GM23248 (cell line): ENCODE measurements at regions not wholly inside any gene's neighbourhood (a gene's known extent, or its start where the extent isn't known, plus 50 kb on each side); places are given as distances from the start of the nearest gene placed in this dataset.

Experiments used
- DNase-seq: peaks from one replicate; pipeline ENCODE4 v3.0.0-alpha.2; 2015
- H2AFZ ChIP-seq: fragments of 200-600 bp; sonication (generic); 2 replicates; pipeline ENCODE4 v1.6.1; 2016; ENCODE audit warnings: antibody characterized with exemption
- H3F3A ChIP-seq: fragments of 200-600 bp; sonication (generic); 2 replicates; pipeline ENCODE4 v1.6.1; 2016; ENCODE audit warnings: mild to moderate bottlenecking, antibody characterized with exemption, mixed run types; ENCODE audit not compliant: insufficient read depth
- H3K27ac ChIP-seq: fragments of 200-600 bp; sonication (generic); 2 replicates; pipeline ENCODE4 v1.5.1; 2016; ENCODE audit warnings: mild to moderate bottlenecking
- H3K27me3 ChIP-seq: fragments of 200-600 bp; sonication (generic); replicated peaks from 2 replicates; pipeline ENCODE4 v1.6.1; 2016; ENCODE audit warnings: mild to moderate bottlenecking; ENCODE audit not compliant: insufficient read depth
- H3K36me3 ChIP-seq: fragments of 200-600 bp; sonication (generic); 2 replicates; pipeline ENCODE4 v1.6.1; 2016; ENCODE audit warnings: low read depth, mild to moderate bottlenecking
- H3K4me1 ChIP-seq: fragments of 200-600 bp; sonication (generic); 2 replicates; pipeline ENCODE4 v1.6.1; 2016; ENCODE audit warnings: mild to moderate bottlenecking; ENCODE audit not compliant: insufficient read depth
- H3K4me2 ChIP-seq: fragments of 200-600 bp; sonication (generic); one replicate; pipeline ENCODE4 v1.6.1; 2016; ENCODE audit warnings: mild to moderate bottlenecking; ENCODE audit not compliant: unreplicated experiment
- H3K4me3 ChIP-seq: fragments of 200-600 bp; sonication (generic); 2 replicates; pipeline ENCODE4 v1.5.1; 2016; ENCODE audit warnings: mild to moderate bottlenecking
- H3K79me2 ChIP-seq: fragments of 200-600 bp; sonication (generic); 2 replicates; pipeline ENCODE4 v1.6.1; 2016; ENCODE audit warnings: mild to moderate bottlenecking; ENCODE audit not compliant: insufficient read depth
- H3K9ac ChIP-seq: fragments of 200-600 bp; sonication (generic); 2 replicates; pipeline ENCODE4 v1.6.1; 2016; ENCODE audit warnings: mild to moderate bottlenecking
- H3K9me2 ChIP-seq: fragments of 200-600 bp; sonication (generic); 2 replicates; pipeline ENCODE4 v1.6.1; 2016; ENCODE audit warnings: mixed run types, mild to moderate bottlenecking, moderate library complexity; ENCODE audit not compliant: insufficient read depth
- H3K9me3 ChIP-seq: fragments of 200-600 bp; sonication (generic); one replicate; pipeline ENCODE4 v1.6.1; 2017; ENCODE audit warnings: low read depth
- H4K20me1 ChIP-seq: fragments of 200-600 bp; sonication (generic); 2 replicates; pipeline ENCODE4 v1.6.0; 2016; ENCODE audit not compliant: insufficient read depth
- EZH2 ChIP-seq: fragments of 200-600 bp; sonication (generic); IDR thresholded peaks from 2 replicates; pipeline ENCODE4 v1.6.1; 2018; ENCODE audit warnings: antibody characterized with exemption, mild to moderate bottlenecking; ENCODE audit not compliant: insufficient read depth, poor library complexity, severe bottlenecking
- EZH2phosphoT487 ChIP-seq: fragments of 200-600 bp; sonication (generic); IDR thresholded peaks from 2 replicates; pipeline ENCODE4 v1.6.1; 2018; ENCODE audit warnings: antibody characterized with exemption, moderate library complexity, mild to moderate bottlenecking, low read depth; ENCODE audit not compliant: insufficient read depth
- WGBS, 2 experiments: methylation state at CpG; one replicate each; pipeline ENCODE4 v1.1.6; 2015 to 2017; ENCODE audit warnings: low lambda C conversion rate in 2 of 2, low coverage in 1 of 2; ENCODE audit errors: missing lambda C conversion rate in 2 of 2; 5-methylcytosine and 5-hydroxymethylcytosine counted together
- in situ Hi-C: fragments of 300-500 bp; cut with MboI; formaldehyde crosslinking; loops from 2 replicates; pipeline ENCODE4 v1.15.0; 2020

DNA sequence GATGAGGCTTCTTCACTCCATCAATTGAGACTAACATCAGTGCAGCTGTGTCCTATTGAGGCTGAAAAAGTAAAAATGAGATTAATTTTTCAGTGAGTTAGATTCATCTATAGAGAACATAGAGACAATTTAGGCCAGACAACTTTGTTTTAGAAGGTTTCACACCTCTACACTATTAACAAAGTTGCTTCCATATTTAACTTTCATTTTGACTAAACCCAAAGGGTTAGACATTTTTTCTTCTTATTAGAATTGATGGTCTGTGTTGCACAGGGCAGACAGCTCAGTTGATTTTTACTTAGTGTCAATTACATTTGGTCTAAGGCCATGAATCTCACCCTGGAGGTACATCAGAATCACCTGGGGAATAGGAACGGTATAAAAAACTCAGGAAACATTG is 130.2 kb upstream of the NXPH2 start:
- in situ Hi-C loops: no loop called here

GRCh38 chr2:138906549-138906948 is 126.4 kb upstream of the NXPH2 start:
- Histone ChIP-seq H3K9me2 (no peaks in the 10 kb centered on the region), H3K4me2 (no peak overlapping the region), H3K4me1 (no peaks in the 10 kb centered on the region), H3F3A (no peaks in the 10 kb centered on the region), H3K9me3 (no peaks in the 10 kb centered on the region), H3K9ac (no peak overlapping the region), H3K36me3 (no peaks in the 10 kb centered on the region), H3K79me2 (no peaks in the 10 kb centered on the region), H3K4me3 (no peak overlapping the region), H2AFZ (no peak overlapping the region), H3K27ac (no peak overlapping the region), H4K20me1 (no peaks in the 10 kb centered on the region), H3K27me3 (no peaks in the 10 kb centered on the region)
- no peak for TF ChIP-seq EZH2
- TF ChIP-seq EZH2phosphoT487: no peak
- WGBS, 2 experiments: 37 to 49% methylated on average over 2 of the region's 2 CpGs
- in situ Hi-C loops: no loop called here
- DNase-seq: no peak

More for the DNA sequence above, 130.2 kb upstream of the NXPH2 start:
- 5 to 13% methylated on average over 1 of the region's 1 CpG for WGBS, 2 experiments
- Histone ChIP-seq H3K36me3 (no peaks in the 10 kb centered on the region), H3K79me2 (no peaks in the 10 kb centered on the region), H3K27ac (no peak overlapping the region), H3K4me3 (no peak overlapping the region), H3K27me3 (no peaks in the 10 kb centered on the region), H3K9me3 (no peaks in the 10 kb centered on the region), H3K4me1 (no peaks in the 10 kb centered on the region), H3F3A (no peaks in the 10 kb centered on the region), H3K9me2 (no peaks in the 10 kb centered on the region), H2AFZ (no peak overlapping the region), H3K4me2 (no peak overlapping the region), H4K20me1 (no peaks in the 10 kb centered on the region), H3K9ac (no peak overlapping the region)
- no peak for DNase-seq
- TF ChIP-seq EZH2phosphoT487 (no peak), EZH2 (no peak)

GRCh38 chr2:138902239-138902871 is 122.2 kb upstream of the NXPH2 start:
- H4K20me1 ChIP-seq: no peaks in the 10 kb centered on the region
- no peaks in the 10 kb centered on the region for H3F3A ChIP-seq
- H3K27me3 ChIP-seq: no peaks in the 10 kb centered on the region
- no peak overlapping the region for H2AFZ ChIP-seq
- H3K4me3 ChIP-seq: no peak overlapping the region
- DNase-seq: no peak
- 71 to 72% methylated on average over 29 of the region's 29 CpGs for WGBS, 2 experiments
- in situ Hi-C loops: no loop called here
- H3K9ac ChIP-seq: no peak overlapping the region
- no peaks in the 10 kb centered on the region for H3K4me1 ChIP-seq
- no peaks in the 10 kb centered on the region for H3K36me3 ChIP-seq
- H3K9me3 ChIP-seq: no peaks in the 10 kb centered on the region
- no peaks in the 10 kb centered on the region for H3K79me2 ChIP-seq
- no peaks in the 10 kb centered on the region for H3K9me2 ChIP-seq
- H3K27ac ChIP-seq: no peak overlapping the region
- TF ChIP-seq EZH2phosphoT487 (no peak), EZH2 (no peak)
- H3K4me2 ChIP-seq: no peak overlapping the region

- Histone ChIP-seq H3K9me2 (no peaks in the 10 kb centered on the region), H2AFZ (no peak overlapping the region), H4K20me1 (no peaks in the 10 kb centered on the region), H3F3A (no peaks in the 10 kb centered on the region), H3K36me3 (no peaks in the 10 kb centered on the region), H3K27ac (no peak overlapping the region), H3K9me3 (no peaks in the 10 kb centered on the region), H3K4me2 (no peak overlapping the region), H3K9ac (no peak overlapping the region), H3K27me3 (no peaks in the 10 kb centered on the region), H3K79me2 (no peaks in the 10 kb centered on the region), H3K4me3 (no peak overlapping the region), H3K4me1 (no peaks in the 10 kb centered on the region)
- 59 to 63% methylated on average over 11 of the region's 11 CpGs for WGBS, 2 experiments
- TF ChIP-seq EZH2phosphoT487 (no peak), EZH2 (no peak)
- in situ Hi-C loops: no loop called here
- no peak for DNase-seq
Measured at GRCh38 chr2:138901530-138901929, 121.3 kb upstream of the NXPH2 start.

GRCh38 chr2:138898855-138899254 is 118.7 kb upstream of the NXPH2 start:
- Histone ChIP-seq H3K36me3 (no peaks in the 10 kb centered on the region), H3K9me2 (no peaks in the 10 kb centered on the region), H3K9ac (no peak overlapping the region), H3K79me2 (no peaks in the 10 kb centered on the region), H2AFZ (no peak overlapping the region), H3K4me1 (no peaks in the 10 kb centered on the region), H3K4me2 (no peak overlapping the region), H3K9me3 (no peaks in the 10 kb centered on the region), H3K27me3 (no peaks in the 10 kb centered on the region), H3F3A (no peaks in the 10 kb centered on the region), H3K4me3 (no peak overlapping the region), H3K27ac (no peak overlapping the region), H4K20me1 (no peaks in the 10 kb centered on the region)
- in situ Hi-C loops: no loop called here
- DNase-seq: no peak
- no peak for TF ChIP-seq EZH2
- no peak for TF ChIP-seq EZH2phosphoT487
